ENCODE measurements at regions not wholly inside any gene's neighbourhood (a gene's known extent, or its start where the extent isn't known, plus 50 kb on each side); places are given as distances from the start of the nearest gene placed in this dataset.

GRCh38 chr4:188612659-188613058, 473.4 kb downstream of the TRIML1 start:
- Mint-ChIP-seq H3K27me3 (no peaks in the 10 kb centered on the region), H3K9me3 (peaks cover 15% of the 10 kb centered on the region), H3K4me1 (no peaks in the 10 kb centered on the region), H3K36me3 (no peaks in the 10 kb centered on the region), H3K4me3 (no peak overlapping the region), H3K27ac (no peak overlapping the region)
- ATAC-seq (ENCODE audit: low read depth) (no peak), DNase-seq (no peak)
- POLR2A ChIA-PET, result no interaction called here

GRCh38 chr4:188613976-188614375, 474.7 kb downstream of the TRIML1 start:
- POLR2A ChIA-PET, result no interaction called here
- no peak overlapping the region for H3K4me3 Mint-ChIP-seq
- H3K36me3 Mint-ChIP-seq, result no peaks in the 10 kb centered on the region
- ATAC-seq (ENCODE audit: low read depth) (no peak), DNase-seq (no peak)
- H3K27me3 Mint-ChIP-seq, result no peaks in the 10 kb centered on the region
- H3K4me1 Mint-ChIP-seq, result no peaks in the 10 kb centered on the region
- H3K27ac Mint-ChIP-seq, result no peak overlapping the region
- H3K9me3 Mint-ChIP-seq, result peaks cover 15% of the 10 kb centered on the region

- no peaks in the 10 kb centered on the region for H3K4me1 Mint-ChIP-seq
- no peaks in the 10 kb centered on the region for H3K36me3 Mint-ChIP-seq
- H3K4me3 Mint-ChIP-seq, result no peak overlapping the region
- POLR2A ChIA-PET, result no interaction called here
- ATAC-seq (ENCODE audit: low read depth) (no peak), DNase-seq (no peak)
- no peak overlapping the region for H3K27ac Mint-ChIP-seq
- peaks cover 6% of the 10 kb centered on the region for H3K9me3 Mint-ChIP-seq
- no peaks in the 10 kb centered on the region for H3K27me3 Mint-ChIP-seq
Measured at GRCh38 chr4:188619456-188620149, 480.4 kb downstream of the TRIML1 start.

GRCh38 chr4:188620608-188621007, 481.4 kb downstream of the TRIML1 start:
- Mint-ChIP-seq H3K27ac (no peak overlapping the region), H3K4me3 (no peak overlapping the region)
- POLR2A ChIA-PET, result no interaction called here

GRCh38 chr4:188623314-188623854, 484.1 kb downstream of the TRIML1 start:
- Mint-ChIP-seq H3K4me3 (no peak overlapping the region), H3K4me1 (no peaks in the 10 kb centered on the region), H3K27me3 (no peaks in the 10 kb centered on the region), H3K27ac (no peak overlapping the region), H3K9me3 (peaks cover 3% of the 10 kb centered on the region), H3K36me3 (no peaks in the 10 kb centered on the region)
- DNase-seq, result no peak
- ATAC-seq (ENCODE audit: low read depth), result no peak
- POLR2A ChIA-PET, result no interaction called here

More at GRCh38 chr4:188620608-188621007, 481.4 kb downstream of the TRIML1 start:
- H3K36me3 Mint-ChIP-seq, result no peaks in the 10 kb centered on the region
- ATAC-seq (ENCODE audit: low read depth), result no peak
- H3K27me3 Mint-ChIP-seq, result no peaks in the 10 kb centered on the region
- no peaks in the 10 kb centered on the region for H3K4me1 Mint-ChIP-seq
- peaks cover 6% of the 10 kb centered on the region for H3K9me3 Mint-ChIP-seq
- no peak for DNase-seq

- POLR2A ChIA-PET, result no interaction called here
- H3K27me3 Mint-ChIP-seq, result no peaks in the 10 kb centered on the region
- DNase-seq (no peak), ATAC-seq (ENCODE audit: low read depth) (no peak)
- peaks cover 3% of the 10 kb centered on the region for H3K9me3 Mint-ChIP-seq
- no peak overlapping the region for H3K4me3 Mint-ChIP-seq
- no peaks in the 10 kb centered on the region for H3K4me1 Mint-ChIP-seq
- H3K27ac Mint-ChIP-seq, result no peak overlapping the region
- H3K36me3 Mint-ChIP-seq, result no peaks in the 10 kb centered on the region
Measured at GRCh38 chr4:188624370-188624769, 485.1 kb downstream of the TRIML1 start.

- no peaks in the 10 kb centered on the region for H3K4me1 Mint-ChIP-seq
- ATAC-seq (ENCODE audit: low read depth), result no peak
- DNase-seq, result no peak
- POLR2A ChIA-PET, result no interaction called here
- no peaks in the 10 kb centered on the region for H3K27me3 Mint-ChIP-seq
- H3K9me3 Mint-ChIP-seq, result peaks cover 11% of the 10 kb centered on the region
- H3K27ac Mint-ChIP-seq, result no peak overlapping the region
- no peaks in the 10 kb centered on the region for H3K36me3 Mint-ChIP-seq
- no peak overlapping the region for H3K4me3 Mint-ChIP-seq
Measured at GRCh38 chr4:188627892-188628291, 488.7 kb downstream of the TRIML1 start.

- Mint-ChIP-seq H3K36me3 (no peaks in the 10 kb centered on the region), H3K4me3 (no peak overlapping the region), H3K27ac (no peak overlapping the region), H3K9me3 (peaks cover 3% of the 10 kb centered on the region), H3K27me3 (no peaks in the 10 kb centered on the region), H3K4me1 (no peaks in the 10 kb centered on the region)
- POLR2A ChIA-PET, result no interaction called here
- DNase-seq (no peak), ATAC-seq (ENCODE audit: low read depth) (no peak)
Measured at GRCh38 chr4:188639479-188640100, 500.3 kb downstream of the TRIML1 start.

GRCh38 chr4:188647820-188648370, 508.7 kb downstream of the TRIML1 start:
- H3K4me1 Mint-ChIP-seq, result no peaks in the 10 kb centered on the region
- no peak for ATAC-seq (ENCODE audit: low read depth)
- peaks cover 4% of the 10 kb centered on the region for H3K9me3 Mint-ChIP-seq
- no peak overlapping the region for H3K4me3 Mint-ChIP-seq
- H3K27ac Mint-ChIP-seq, result no peak overlapping the region
- H3K36me3 Mint-ChIP-seq, result no peaks in the 10 kb centered on the region
- POLR2A ChIA-PET, result no interaction called here
- no peaks in the 10 kb centered on the region for H3K27me3 Mint-ChIP-seq
- DNase-seq, result no peak

GRCh38 chr4:188649635-188650034, 510.4 kb downstream of the TRIML1 start:
- no peak overlapping the region for H3K27ac Mint-ChIP-seq
- POLR2A ChIA-PET, result no interaction called here
- H3K9me3 Mint-ChIP-seq, result peaks cover 4% of the 10 kb centered on the region
- no peak overlapping the region for H3K4me3 Mint-ChIP-seq
- DNase-seq (no peak), ATAC-seq (ENCODE audit: low read depth) (no peak)
- no peaks in the 10 kb centered on the region for H3K36me3 Mint-ChIP-seq
- H3K4me1 Mint-ChIP-seq, result no peaks in the 10 kb centered on the region
- no peaks in the 10 kb centered on the region for H3K27me3 Mint-ChIP-seq

GRCh38 chr4:188650516-188650915, 511.3 kb downstream of the TRIML1 start:
- H3K36me3 Mint-ChIP-seq, result no peaks in the 10 kb centered on the region
- H3K9me3 Mint-ChIP-seq, result peaks cover 2% of the 10 kb centered on the region
- ATAC-seq (ENCODE audit: low read depth) (no peak), DNase-seq (no peak)
- H3K27ac Mint-ChIP-seq, result no peak overlapping the region
- POLR2A ChIA-PET, result no interaction called here
- H3K27me3 Mint-ChIP-seq, result no peaks in the 10 kb centered on the region
- H3K4me3 Mint-ChIP-seq, result no peak overlapping the region
- H3K4me1 Mint-ChIP-seq, result no peaks in the 10 kb centered on the region

- H3K4me3 Mint-ChIP-seq, result no peak overlapping the region
- H3K36me3 Mint-ChIP-seq, result no peaks in the 10 kb centered on the region
- peaks cover 6% of the 10 kb centered on the region for H3K9me3 Mint-ChIP-seq
- no peaks in the 10 kb centered on the region for H3K4me1 Mint-ChIP-seq
- H3K27me3 Mint-ChIP-seq, result no peaks in the 10 kb centered on the region
- POLR2A ChIA-PET, result no interaction called here
- DNase-seq (no peak), ATAC-seq (ENCODE audit: low read depth) (no peak)
- H3K27ac Mint-ChIP-seq, result no peak overlapping the region
Measured at GRCh38 chr4:188657365-188657764, 518.1 kb downstream of the TRIML1 start.

- no peak overlapping the region for H3K27ac Mint-ChIP-seq
- ATAC-seq (ENCODE audit: low read depth), result no peak
- H3K27me3 Mint-ChIP-seq, result no peaks in the 10 kb centered on the region
- no peak overlapping the region for H3K4me3 Mint-ChIP-seq
- no peaks in the 10 kb centered on the region for H3K36me3 Mint-ChIP-seq
- POLR2A ChIA-PET, result no interaction called here
- peaks cover 9% of the 10 kb centered on the region for H3K9me3 Mint-ChIP-seq
- no peak for DNase-seq
- no peaks in the 10 kb centered on the region for H3K4me1 Mint-ChIP-seq
Measured at GRCh38 chr4:188658958-188659522, 519.8 kb downstream of the TRIML1 start.

- H3K4me1 Mint-ChIP-seq, result no peaks in the 10 kb centered on the region
- POLR2A ChIA-PET, result no interaction called here
- no peak overlapping the region for H3K27ac Mint-ChIP-seq
- H3K36me3 Mint-ChIP-seq, result no peaks in the 10 kb centered on the region
- ATAC-seq (ENCODE audit: low read depth) (no peak), DNase-seq (no peak)
- no peak overlapping the region for H3K4me3 Mint-ChIP-seq
- peaks cover 10% of the 10 kb centered on the region for H3K9me3 Mint-ChIP-seq
- H3K27me3 Mint-ChIP-seq, result no peaks in the 10 kb centered on the region
Measured at GRCh38 chr4:188660796-188661195, 521.6 kb downstream of the TRIML1 start.
